ENCODE measurements at regions not wholly inside any gene's neighbourhood (a gene's known extent, or its start where the extent isn't known, plus 50 kb on each side); places are given as distances from the start of the nearest gene placed in this dataset.
"Not testable (repeated sequence)": the region's sequence is repeated elsewhere in the genome, so short reads cannot be mapped to it uniquely, and the experiment has no call there.

- H4K20me1 ChIP-seq (ENCODE audit: insufficient read depth) = no peaks in the 10 kb centered on the region
- no peaks in the 10 kb centered on the region for H3K36me3 ChIP-seq (ENCODE audit: insufficient read depth)
- H3K79me2 ChIP-seq (ENCODE audit: insufficient read depth, low read depth) = no peaks in the 10 kb centered on the region
- H3K4me3 ChIP-seq (IDR thresholded peaks at IDR 0.05; ENCODE audit: insufficient read depth, low read depth, low read length) = no peak overlapping the region
- H3K4me2 ChIP-seq = no peak overlapping the region
- no peak overlapping the region for H2AFZ ChIP-seq (ENCODE audit: low read depth)
- TF ChIP-seq CTCF (conservative IDR thresholded peaks at IDR 0.05; ENCODE audit: low read depth, low read length) = no peak
- no peak overlapping the region for H3K27ac ChIP-seq
- H3K4me1 ChIP-seq (ENCODE audit: low read depth, poor library complexity, severe bottlenecking) = no peaks in the 10 kb centered on the region
- H3K9ac ChIP-seq = no peak overlapping the region
- no peaks in the 10 kb centered on the region for H3K27me3 ChIP-seq (ENCODE audit: insufficient read depth, low read depth)
Measured at GRCh38 chr6:80988892-80989291, 763.6 kb downstream of the TENT5A start.

- H3K9ac ChIP-seq = no peak overlapping the region
- TF ChIP-seq CTCF (conservative IDR thresholded peaks at IDR 0.05; ENCODE audit: low read depth, low read length) = no peak
- H2AFZ ChIP-seq (ENCODE audit: low read depth) = no peak overlapping the region
- no peak overlapping the region for H3K27ac ChIP-seq
- no peaks in the 10 kb centered on the region for H3K27me3 ChIP-seq (ENCODE audit: insufficient read depth, low read depth)
- H3K36me3 ChIP-seq (ENCODE audit: insufficient read depth) = no peaks in the 10 kb centered on the region
- H3K4me1 ChIP-seq (ENCODE audit: low read depth, poor library complexity, severe bottlenecking) = no peaks in the 10 kb centered on the region
- no peaks in the 10 kb centered on the region for H4K20me1 ChIP-seq (ENCODE audit: insufficient read depth)
- no peak overlapping the region for H3K4me3 ChIP-seq (IDR thresholded peaks at IDR 0.05; ENCODE audit: insufficient read depth, low read depth, low read length)
- no peak overlapping the region for H3K4me2 ChIP-seq
- no peaks in the 10 kb centered on the region for H3K79me2 ChIP-seq (ENCODE audit: insufficient read depth, low read depth)
Measured at GRCh38 chr6:80988286-80988685, 764.2 kb downstream of the TENT5A start.

GRCh38 chr6:80981226-80981625 is 771.3 kb downstream of the TENT5A start:
- H3K4me1 ChIP-seq (ENCODE audit: low read depth, poor library complexity, severe bottlenecking); H4K20me1 ChIP-seq (ENCODE audit: insufficient read depth); H3K27ac ChIP-seq; H3K79me2 ChIP-seq (ENCODE audit: insufficient read depth, low read depth); H3K4me2 ChIP-seq; H3K9ac ChIP-seq; H2AFZ ChIP-seq (ENCODE audit: low read depth); H3K27me3 ChIP-seq (ENCODE audit: insufficient read depth, low read depth); H3K36me3 ChIP-seq (ENCODE audit: insufficient read depth); H3K4me3 ChIP-seq (IDR thresholded peaks at IDR 0.05; ENCODE audit: insufficient read depth, low read depth, low read length): not testable (repeated sequence)

GRCh38 chr6:80976336-80976735 is 776.1 kb downstream of the TENT5A start:
- no peak overlapping the region for H3K4me3 ChIP-seq (IDR thresholded peaks at IDR 0.05; ENCODE audit: insufficient read depth, low read depth, low read length)
- no peaks in the 10 kb centered on the region for H3K36me3 ChIP-seq (ENCODE audit: insufficient read depth)
- TF ChIP-seq CTCF (conservative IDR thresholded peaks at IDR 0.05; ENCODE audit: low read depth, low read length) = no peak
- no peak overlapping the region for H3K9ac ChIP-seq
- H3K4me1 ChIP-seq (ENCODE audit: low read depth, poor library complexity, severe bottlenecking) = no peaks in the 10 kb centered on the region
- no peak overlapping the region for H3K4me2 ChIP-seq
- no peak overlapping the region for H2AFZ ChIP-seq (ENCODE audit: low read depth)
- H4K20me1 ChIP-seq (ENCODE audit: insufficient read depth) = no peaks in the 10 kb centered on the region
- no peaks in the 10 kb centered on the region for H3K79me2 ChIP-seq (ENCODE audit: insufficient read depth, low read depth)
- no peak overlapping the region for H3K27ac ChIP-seq
- H3K27me3 ChIP-seq (ENCODE audit: insufficient read depth, low read depth) = no peaks in the 10 kb centered on the region

GRCh38 chr6:80974579-80974978 is 777.9 kb downstream of the TENT5A start:
- H3K27ac ChIP-seq = no peak overlapping the region
- H2AFZ ChIP-seq (ENCODE audit: low read depth) = no peak overlapping the region
- H3K4me1 ChIP-seq (ENCODE audit: low read depth, poor library complexity, severe bottlenecking) = no peaks in the 10 kb centered on the region
- no peaks in the 10 kb centered on the region for H3K36me3 ChIP-seq (ENCODE audit: insufficient read depth)
- H4K20me1 ChIP-seq (ENCODE audit: insufficient read depth) = no peaks in the 10 kb centered on the region
- no peak overlapping the region for H3K4me2 ChIP-seq
- no peak for TF ChIP-seq CTCF (conservative IDR thresholded peaks at IDR 0.05; ENCODE audit: low read depth, low read length)
- no peaks in the 10 kb centered on the region for H3K79me2 ChIP-seq (ENCODE audit: insufficient read depth, low read depth)
- H3K27me3 ChIP-seq (ENCODE audit: insufficient read depth, low read depth) = no peaks in the 10 kb centered on the region
- no peak overlapping the region for H3K9ac ChIP-seq
- no peak overlapping the region for H3K4me3 ChIP-seq (IDR thresholded peaks at IDR 0.05; ENCODE audit: insufficient read depth, low read depth, low read length)
